HUES64 (cell line): ENCODE measurements at regions not wholly inside any gene's neighbourhood (a gene's known extent, or its start where the extent isn't known, plus 50 kb on each side); places are given as distances from the start of the nearest gene placed in this dataset.
"Not testable (repeated sequence)": the region's sequence is repeated elsewhere in the genome, so short reads cannot be mapped to it uniquely, and the experiment has no call there.

Experiments used
- H3K27ac ChIP-seq: 2 replicates; pipeline ENCODE4 v1.7.0; 2013; ENCODE audit warnings: low read depth, low read length, inconsistent platforms
- H3K27me3 ChIP-seq: 2 replicates; pipeline ENCODE4 v1.6.1; 2013; ENCODE audit warnings: mild to moderate bottlenecking, low read length; ENCODE audit not compliant: insufficient read depth
- H3K36me3 ChIP-seq: 2 replicates; pipeline ENCODE4 v1.6.1; 2013; ENCODE audit warnings: mild to moderate bottlenecking, low read length; ENCODE audit not compliant: insufficient read depth
- H3K4me1 ChIP-seq: 2 replicates; pipeline ENCODE4 v1.6.1; 2013; ENCODE audit warnings: mild to moderate bottlenecking, low read length, moderate library complexity; ENCODE audit not compliant: insufficient read depth
- H3K4me3 ChIP-seq: 2 replicates; pipeline ENCODE4 v1.5.1; 2013; ENCODE audit warnings: mild to moderate bottlenecking, low read length, moderate library complexity
- H3K9ac ChIP-seq: 2 replicates; pipeline ENCODE4 v1.6.1; 2013; ENCODE audit warnings: mild to moderate bottlenecking, low read depth, low read length
- H3K9me3 ChIP-seq: 2 replicates; pipeline ENCODE4 v1.6.1; 2013; ENCODE audit warnings: low read depth, low read length; ENCODE audit not compliant: insufficient read depth
- whole genome bisulfite sequencing: fragments of 150-250, 120-280 bp; methylation state at CpG from one replicate; pipeline ENCODE4 v1.1.7; 2013; ENCODE audit warnings: missing lambda C conversion rate; 5-methylcytosine and 5-hydroxymethylcytosine counted together

- H3K4me1 ChIP-seq, result no peaks in the 10 kb centered on the region
- H3K4me3 ChIP-seq, result no peak overlapping the region
- 94% methylated on average over 8 of the region's 8 CpGs for WGBS
- H3K27me3 ChIP-seq, result no peaks in the 10 kb centered on the region; the same call in 1 of the 2 replicates
- no peaks in the 10 kb centered on the region for H3K36me3 ChIP-seq
- no peaks in the 10 kb centered on the region for H3K9me3 ChIP-seq
- no peak overlapping the region for H3K9ac ChIP-seq
- no peak overlapping the region for H3K27ac ChIP-seq
Observed at GRCh38 chr10:131553581-131553980, 242.1 kb upstream of the TCERG1L start.

- Histone ChIP-seq H3K4me1 (peaks cover under 1% of the 10 kb centered on the region; the same call in 1 of the 2 replicates), H3K9ac (no peak overlapping the region), H3K4me3 (no peak overlapping the region), H3K9me3 (no peaks in the 10 kb centered on the region), H3K27me3 (no peaks in the 10 kb centered on the region; the same call in 1 of the 2 replicates), H3K36me3 (no peaks in the 10 kb centered on the region), H3K27ac (no peak overlapping the region)
- WGBS, result 84% methylated on average over 11 of the region's 11 CpGs
Observed at GRCh38 chr10:131554821-131555220, 243.3 kb upstream of the TCERG1L start.

DNA sequence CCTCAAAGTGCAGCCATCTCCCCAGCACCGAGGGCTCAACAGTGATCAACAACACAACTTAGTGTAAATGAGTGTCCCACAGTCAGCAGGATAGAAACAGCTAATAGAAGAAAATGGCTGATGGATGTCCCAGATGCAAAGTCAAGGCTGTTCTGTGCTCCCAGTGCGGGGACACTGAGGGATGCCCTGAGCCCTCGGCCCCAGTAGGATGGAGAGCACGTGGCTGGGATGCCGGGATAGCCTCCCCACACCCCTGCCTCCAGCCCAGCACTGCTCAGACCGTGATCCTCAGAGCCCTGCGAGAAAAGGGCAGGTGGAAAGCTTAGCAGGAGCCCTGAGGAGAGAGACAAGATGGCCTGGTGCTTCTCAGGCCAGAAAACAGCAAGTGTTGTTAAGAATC lies 243.9 kb upstream of the TCERG1L start:
- H3K27ac ChIP-seq, result no peak overlapping the region
- H3K27me3 ChIP-seq, result no peaks in the 10 kb centered on the region; the same call in 1 of the 2 replicates
- no peak overlapping the region for H3K9ac ChIP-seq
- WGBS, result 91% methylated on average over 7 of the region's 7 CpGs
- H3K4me1 ChIP-seq, result peaks cover 5% of the 10 kb centered on the region; the same call in 1 of the 2 replicates
- H3K36me3 ChIP-seq, result no peaks in the 10 kb centered on the region
- H3K9me3 ChIP-seq, result no peaks in the 10 kb centered on the region
- no peak overlapping the region for H3K4me3 ChIP-seq

DNA sequence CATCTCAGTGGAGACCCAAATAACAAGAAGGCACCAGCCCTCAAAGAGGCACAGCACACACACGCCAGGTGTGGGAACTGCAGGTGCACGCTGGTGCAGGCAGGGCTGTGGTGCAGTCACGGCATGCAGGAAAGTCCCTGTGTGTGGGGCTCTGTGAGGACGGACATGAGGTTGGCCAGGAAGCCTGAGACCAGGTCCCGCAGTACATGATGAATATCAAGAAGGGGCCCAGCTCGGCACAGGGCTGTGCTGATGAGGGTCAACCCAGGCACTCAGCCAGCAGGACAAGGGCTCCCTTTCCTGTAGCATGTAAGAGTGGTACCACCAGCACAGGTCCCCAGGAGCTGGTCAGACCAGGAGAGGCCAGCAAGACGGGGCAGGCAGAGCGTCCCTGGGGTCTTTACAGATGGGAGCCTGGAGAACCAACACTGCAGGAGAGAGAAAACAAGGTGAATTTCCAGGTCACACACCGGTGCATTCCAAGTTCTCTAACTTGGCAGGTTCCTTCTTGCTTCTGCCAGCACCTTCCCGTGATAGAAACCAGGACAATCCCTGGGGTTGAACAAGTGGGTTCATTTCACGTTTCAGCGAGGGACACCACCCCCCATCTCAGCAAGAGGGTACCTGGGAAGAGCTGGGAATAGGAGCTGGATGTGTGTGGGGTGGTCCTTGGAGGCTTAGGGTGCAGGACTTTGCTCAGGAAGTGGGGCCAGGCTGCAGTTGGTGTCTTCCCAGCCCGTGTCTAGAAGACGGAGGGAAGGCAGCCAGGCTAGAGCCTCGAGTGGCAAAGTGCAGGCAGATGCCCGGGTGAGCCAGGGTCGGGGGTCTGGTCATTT lies 244.8 kb upstream of the TCERG1L start:
- Histone ChIP-seq H3K9ac (no peak overlapping the region), H3K4me1 (peaks cover 5% of the 10 kb centered on the region; the same call in 1 of the 2 replicates), H3K27me3 (no peaks in the 10 kb centered on the region; the same call in 1 of the 2 replicates), H3K36me3 (no peaks in the 10 kb centered on the region), H3K4me3 (no peak overlapping the region), H3K9me3 (no peaks in the 10 kb centered on the region), H3K27ac (no peak overlapping the region)
- WGBS, result 89% methylated on average over 17 of the region's 17 CpGs

DNA sequence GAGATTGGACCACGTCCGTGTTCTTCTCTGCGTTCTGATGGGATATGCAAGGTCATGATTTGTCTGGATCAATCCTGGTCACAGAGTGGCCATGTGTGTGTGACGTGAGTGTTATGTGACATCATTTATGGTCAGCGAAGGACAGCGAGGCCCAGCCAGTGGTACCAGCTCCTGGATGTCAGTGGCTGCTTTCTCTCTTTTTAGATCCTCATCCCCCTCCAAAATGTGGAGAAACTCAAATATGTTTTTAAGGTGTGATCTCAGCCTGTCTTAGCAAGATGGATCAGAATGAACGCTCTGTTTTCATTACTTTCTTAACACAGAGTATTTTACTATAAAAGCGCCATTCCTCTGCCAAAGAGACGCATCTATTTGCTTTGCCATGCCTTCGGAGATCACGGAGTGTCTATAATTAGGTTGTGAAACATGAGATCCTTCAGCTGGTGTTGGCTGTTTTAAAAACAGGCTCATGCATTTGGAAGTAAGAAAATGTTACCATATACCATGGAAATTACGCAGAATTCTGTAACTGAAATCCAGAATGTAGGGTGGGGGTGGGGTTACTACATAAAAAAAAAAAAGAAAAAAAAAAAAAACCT lies 245.5 kb upstream of the TCERG1L start:
- no peak overlapping the region for H3K9ac ChIP-seq
- H3K4me3 ChIP-seq, result no peak overlapping the region
- 95% methylated on average over 11 of the region's 12 CpGs for WGBS
- H3K36me3 ChIP-seq, result no peaks in the 10 kb centered on the region
- peaks cover 5% of the 10 kb centered on the region; the same call in 1 of the 2 replicates for H3K4me1 ChIP-seq
- no peaks in the 10 kb centered on the region for H3K9me3 ChIP-seq
- H3K27me3 ChIP-seq, result no peaks in the 10 kb centered on the region; the same call in 1 of the 2 replicates
- H3K27ac ChIP-seq, result no peak overlapping the region

GRCh38 chr10:131557956-131558355 lies 246.4 kb upstream of the TCERG1L start:
- H3K27me3 ChIP-seq, H3K4me1 ChIP-seq, H3K27ac ChIP-seq, H3K9ac ChIP-seq, H3K36me3 ChIP-seq, H3K4me3 ChIP-seq, H3K9me3 ChIP-seq: not testable (repeated sequence)
- 90% methylated on average over 9 of the region's 9 CpGs for WGBS

DNA sequence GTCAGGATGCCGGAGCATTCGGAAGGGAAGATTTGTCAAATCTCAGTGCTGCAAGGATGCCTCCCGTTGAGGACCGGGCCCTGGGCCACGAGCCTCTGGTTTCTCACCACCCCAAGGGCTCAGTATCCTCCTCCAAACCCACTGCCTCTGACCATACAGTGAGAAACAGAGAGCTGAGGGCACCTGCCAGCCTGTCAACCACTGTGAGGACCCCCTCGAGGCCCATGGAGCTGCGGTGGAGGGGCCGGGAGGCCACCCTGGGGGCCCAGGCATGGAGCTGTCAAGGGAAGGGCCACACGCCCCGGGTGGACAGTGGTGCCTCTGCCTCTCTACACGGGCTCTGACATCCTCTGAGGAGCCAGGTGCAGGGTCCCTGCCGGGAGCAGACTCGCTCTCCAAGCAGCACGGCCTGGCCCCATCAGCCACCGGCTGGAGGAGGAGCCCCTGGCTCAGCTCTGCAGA lies 248.0 kb upstream of the TCERG1L start:
- Histone ChIP-seq H3K9me3 (no peaks in the 10 kb centered on the region), H3K27me3 (no peaks in the 10 kb centered on the region; the same call in 1 of the 2 replicates), H3K4me1 (peaks cover 5% of the 10 kb centered on the region; the same call in 1 of the 2 replicates), H3K4me3 (no peak overlapping the region), H3K36me3 (no peaks in the 10 kb centered on the region), H3K27ac (no peak overlapping the region), H3K9ac (no peak overlapping the region)
- WGBS, result 90% methylated on average over 15 of the region's 15 CpGs

DNA sequence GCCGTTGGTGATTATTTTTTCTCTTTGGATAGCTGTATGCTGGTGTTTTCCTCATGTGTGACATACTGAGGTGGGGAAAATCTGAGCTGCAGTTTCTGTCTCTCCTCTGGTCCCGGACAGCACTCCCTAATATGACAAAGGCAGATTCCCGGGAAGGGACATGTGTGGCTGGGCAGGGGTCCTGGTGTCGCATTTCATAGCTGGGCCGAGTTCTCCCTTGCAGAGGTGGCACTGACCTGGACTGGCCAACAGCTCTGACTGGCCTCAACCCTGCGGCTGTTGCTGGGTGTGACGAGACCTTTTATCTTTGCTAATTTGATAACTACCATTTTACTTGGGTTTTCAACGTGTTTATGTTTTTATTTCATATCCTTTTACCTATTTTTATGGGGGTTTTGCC lies 248.6 kb upstream of the TCERG1L start:
- Histone ChIP-seq H3K4me1 (peaks cover 5% of the 10 kb centered on the region; the same call in 1 of the 2 replicates), H3K4me3 (no peak overlapping the region), H3K36me3 (no peaks in the 10 kb centered on the region), H3K27ac (no peak overlapping the region), H3K27me3 (no peaks in the 10 kb centered on the region; the same call in 1 of the 2 replicates), H3K9me3 (peaks cover 4% of the 10 kb centered on the region), H3K9ac (no peak overlapping the region)
- WGBS, result 78% methylated on average over 7 of the region's 8 CpGs

GRCh38 chr10:131560706-131561355 lies 249.3 kb upstream of the TCERG1L start:
- Histone ChIP-seq H3K9ac (no peak overlapping the region), H3K4me3 (no peak overlapping the region), H3K9me3 (peaks cover 8% of the 10 kb centered on the region), H3K27me3 (no peaks in the 10 kb centered on the region; the same call in 1 of the 2 replicates), H3K36me3 (no peaks in the 10 kb centered on the region), H3K4me1 (peaks cover 5% of the 10 kb centered on the region; the same call in 1 of the 2 replicates), H3K27ac (no peak overlapping the region)
- WGBS, result 87% methylated on average over 15 of the region's 15 CpGs

- Histone ChIP-seq H3K4me1 (peaks cover 5% of the 10 kb centered on the region; the same call in 1 of the 2 replicates), H3K27ac (no peak overlapping the region), H3K4me3 (no peak overlapping the region), H3K9me3 (peaks cover 8% of the 10 kb centered on the region), H3K36me3 (no peaks in the 10 kb centered on the region), H3K9ac (no peak overlapping the region), H3K27me3 (no peaks in the 10 kb centered on the region)
- 94% methylated on average over 4 of the region's 5 CpGs for WGBS
Observed at GRCh38 chr10:131561897-131562296, 250.4 kb upstream of the TCERG1L start.

DNA sequence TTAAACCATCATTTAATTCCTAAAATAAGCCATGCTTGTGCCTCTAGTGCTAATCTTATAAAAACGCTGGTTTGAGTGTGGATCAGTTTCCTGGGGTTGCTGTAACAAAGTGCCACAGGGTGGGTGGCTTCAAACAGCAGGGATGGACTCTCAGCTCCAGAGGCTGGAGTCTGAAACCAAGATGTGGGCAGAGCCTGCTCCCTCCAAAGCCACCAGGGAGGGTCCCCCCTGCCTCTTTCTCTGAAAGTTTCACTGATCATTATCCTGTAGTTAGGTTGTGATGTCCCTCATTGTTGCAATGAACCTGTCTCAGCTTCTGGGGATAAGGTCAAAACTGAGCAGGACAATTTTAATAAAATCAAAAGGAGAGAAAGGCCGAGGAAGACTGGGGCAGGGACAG lies 251.9 kb upstream of the TCERG1L start:
- Histone ChIP-seq H3K4me3 (no peak overlapping the region), H3K27ac (no peak overlapping the region), H3K27me3 (no peaks in the 10 kb centered on the region), H3K4me1 (peaks cover 5% of the 10 kb centered on the region; the same call in 1 of the 2 replicates), H3K9me3 (peaks cover 8% of the 10 kb centered on the region), H3K9ac (no peak overlapping the region), H3K36me3 (no peaks in the 10 kb centered on the region)
- WGBS, result 94% methylated on average over 2 of the region's 2 CpGs
